ENCODE measurements at regions not wholly inside any gene's neighbourhood (a gene's known extent, or its start where the extent isn't known, plus 50 kb on each side); places are given as distances from the start of the nearest gene placed in this dataset.

DNA sequence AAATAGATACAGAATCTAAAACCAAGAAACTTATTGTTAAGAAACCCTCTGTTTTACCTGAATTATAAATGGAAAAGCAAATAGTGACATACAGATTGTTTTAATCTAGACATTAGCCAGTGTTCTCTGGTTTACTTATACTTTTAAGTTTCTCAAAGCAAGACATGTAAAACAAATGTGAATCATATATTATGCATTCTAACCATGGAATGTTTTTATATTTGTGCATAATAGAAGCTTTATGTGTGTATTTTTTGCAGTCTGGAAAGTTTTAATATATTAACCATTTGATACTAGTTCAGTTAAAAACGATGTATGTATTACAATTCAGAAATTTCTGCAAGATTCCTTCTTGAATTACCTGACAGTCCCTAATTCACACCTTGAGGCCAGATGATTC, 150.6 kb upstream of the TMEM72 start (continued):
- TF ChIP-seq, protein P1, sequence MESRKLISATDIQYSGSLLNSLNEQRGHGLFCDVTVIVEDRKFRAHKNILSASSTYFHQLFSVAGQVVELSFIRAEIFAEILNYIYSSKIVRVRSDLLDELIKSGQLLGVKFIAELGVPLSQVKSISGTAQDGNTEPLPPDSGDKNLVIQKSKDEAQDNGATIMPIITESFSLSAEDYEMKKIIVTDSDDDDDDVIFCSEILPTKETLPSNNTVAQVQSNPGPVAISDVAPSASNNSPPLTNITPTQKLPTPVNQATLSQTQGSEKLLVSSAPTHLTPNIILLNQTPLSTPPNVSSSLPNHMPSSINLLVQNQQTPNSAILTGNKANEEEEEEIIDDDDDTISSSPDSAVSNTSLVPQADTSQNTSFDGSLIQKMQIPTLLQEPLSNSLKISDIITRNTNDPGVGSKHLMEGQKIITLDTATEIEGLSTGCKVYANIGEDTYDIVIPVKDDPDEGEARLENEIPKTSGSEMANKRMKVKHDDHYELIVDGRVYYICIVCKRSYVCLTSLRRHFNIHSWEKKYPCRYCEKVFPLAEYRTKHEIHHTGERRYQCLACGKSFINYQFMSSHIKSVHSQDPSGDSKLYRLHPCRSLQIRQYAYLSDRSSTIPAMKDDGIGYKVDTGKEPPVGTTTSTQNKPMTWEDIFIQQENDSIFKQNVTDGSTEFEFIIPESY (CRISPR knock-in tag; IDR thresholded peaks at IDR 0.05), result no peak
- TF ChIP-seq ZNF431 (CRISPR knock-in tag; IDR thresholded peaks at IDR 0.05) (no peak), EP300 (IDR thresholded peaks at IDR 0.05; ENCODE audit: low read length) (no peak), TEAD4 (IDR thresholded peaks at IDR 0.05; ENCODE audit: low read length) (no peak), TEAD4 (CRISPR knock-in tag; IDR thresholded peaks at IDR 0.05; ENCODE audit: borderline replicate concordance) (no peak), PHB2 (IDR thresholded peaks at IDR 0.05; ENCODE audit: low read depth) (no peak)

DNA sequence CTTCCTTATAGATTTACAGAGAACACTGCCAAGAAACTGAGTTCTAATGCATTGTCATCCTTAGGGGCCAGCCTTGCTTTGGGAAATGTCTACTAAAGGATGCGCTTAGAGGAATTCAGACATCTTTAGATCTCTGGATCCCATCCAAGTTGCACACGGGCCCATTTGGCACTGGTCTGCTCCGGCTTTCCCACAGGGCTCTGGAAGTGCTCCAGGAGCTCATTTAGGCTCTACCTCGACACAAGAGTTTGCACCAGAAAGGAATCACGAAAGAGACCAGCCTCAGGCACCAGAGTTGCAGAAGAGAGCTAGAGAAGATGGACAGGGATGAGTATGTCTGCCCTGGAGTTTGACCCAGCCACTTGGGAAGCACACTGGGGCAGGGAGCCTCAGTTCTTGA, 150.1 kb upstream of the TMEM72 start:
- no peaks in the 10 kb centered on the region; the same call in 1 of the 2 replicates for H4K20me1 ChIP-seq (replicated peaks; ENCODE audit: control insufficient read depth, insufficient read depth, low read length)
- POLR2A ChIA-PET, result interaction anchor here (0.8 kb wide), 1 partner anchor 426 kb away, joined by 3 read pairs; no protein-coding TSS in a partner anchor
- no peak for TF ChIP-seq ZKSCAN3 (CRISPR knock-in tag; IDR thresholded peaks at IDR 0.05)
- TF ChIP-seq ZNF197 (CRISPR knock-in tag; IDR thresholded peaks at IDR 0.05; ENCODE audit: low read depth), result no peak
- TF ChIP-seq, protein P2, sequence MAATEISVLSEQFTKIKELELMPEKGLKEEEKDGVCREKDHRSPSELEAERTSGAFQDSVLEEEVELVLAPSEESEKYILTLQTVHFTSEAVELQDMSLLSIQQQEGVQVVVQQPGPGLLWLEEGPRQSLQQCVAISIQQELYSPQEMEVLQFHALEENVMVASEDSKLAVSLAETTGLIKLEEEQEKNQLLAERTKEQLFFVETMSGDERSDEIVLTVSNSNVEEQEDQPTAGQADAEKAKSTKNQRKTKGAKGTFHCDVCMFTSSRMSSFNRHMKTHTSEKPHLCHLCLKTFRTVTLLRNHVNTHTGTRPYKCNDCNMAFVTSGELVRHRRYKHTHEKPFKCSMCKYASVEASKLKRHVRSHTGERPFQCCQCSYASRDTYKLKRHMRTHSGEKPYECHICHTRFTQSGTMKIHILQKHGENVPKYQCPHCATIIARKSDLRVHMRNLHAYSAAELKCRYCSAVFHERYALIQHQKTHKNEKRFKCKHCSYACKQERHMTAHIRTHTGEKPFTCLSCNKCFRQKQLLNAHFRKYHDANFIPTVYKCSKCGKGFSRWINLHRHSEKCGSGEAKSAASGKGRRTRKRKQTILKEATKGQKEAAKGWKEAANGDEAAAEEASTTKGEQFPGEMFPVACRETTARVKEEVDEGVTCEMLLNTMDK (IDR thresholded peaks at IDR 0.05; ENCODE audit: borderline replicate concordance, insufficient read depth, low read depth, low read length, poor library complexity, severe bottlenecking), result no peak
- TF ChIP-seq HCFC1 (IDR thresholded peaks at IDR 0.05; ENCODE audit: low read depth, low read length), result no peak
- no peak for TF ChIP-seq ZNF830 (CRISPR knock-in tag; IDR thresholded peaks at IDR 0.05)
- TF ChIP-seq, protein P3, sequence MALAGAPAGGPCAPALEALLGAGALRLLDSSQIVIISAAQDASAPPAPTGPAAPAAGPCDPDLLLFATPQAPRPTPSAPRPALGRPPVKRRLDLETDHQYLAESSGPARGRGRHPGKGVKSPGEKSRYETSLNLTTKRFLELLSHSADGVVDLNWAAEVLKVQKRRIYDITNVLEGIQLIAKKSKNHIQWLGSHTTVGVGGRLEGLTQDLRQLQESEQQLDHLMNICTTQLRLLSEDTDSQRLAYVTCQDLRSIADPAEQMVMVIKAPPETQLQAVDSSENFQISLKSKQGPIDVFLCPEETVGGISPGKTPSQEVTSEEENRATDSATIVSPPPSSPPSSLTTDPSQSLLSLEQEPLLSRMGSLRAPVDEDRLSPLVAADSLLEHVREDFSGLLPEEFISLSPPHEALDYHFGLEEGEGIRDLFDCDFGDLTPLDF (CRISPR knock-in tag; IDR thresholded peaks at IDR 0.05), result no peak
- TF ChIP-seq TBP (optimal IDR thresholded peaks at IDR 0.05; ENCODE audit: low read depth, low read length), result no peak
- TF ChIP-seq, protein P4, sequence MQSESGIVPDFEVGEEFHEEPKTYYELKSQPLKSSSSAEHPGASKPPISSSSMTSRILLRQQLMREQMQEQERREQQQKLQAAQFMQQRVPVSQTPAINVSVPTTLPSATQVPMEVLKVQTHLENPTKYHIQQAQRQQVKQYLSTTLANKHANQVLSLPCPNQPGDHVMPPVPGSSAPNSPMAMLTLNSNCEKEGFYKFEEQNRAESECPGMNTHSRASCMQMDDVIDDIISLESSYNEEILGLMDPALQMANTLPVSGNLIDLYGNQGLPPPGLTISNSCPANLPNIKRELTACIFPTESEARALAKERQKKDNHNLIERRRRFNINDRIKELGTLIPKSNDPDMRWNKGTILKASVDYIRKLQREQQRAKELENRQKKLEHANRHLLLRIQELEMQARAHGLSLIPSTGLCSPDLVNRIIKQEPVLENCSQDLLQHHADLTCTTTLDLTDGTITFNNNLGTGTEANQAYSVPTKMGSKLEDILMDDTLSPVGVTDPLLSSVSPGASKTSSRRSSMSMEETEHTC (IDR thresholded peaks at IDR 0.05), result no peak

More for the DNA sequence above, 150.1 kb upstream of the TMEM72 start:
- no peak for DNase-seq (ENCODE audit: extremely low read depth in 1 of 4, low spot score in 3 of 4)
- H3K4me1 ChIP-seq (replicated peaks in 1 of 2; ENCODE audit: control insufficient read depth in 2 of 2, insufficient read depth in 2 of 2, low read length in 2 of 2), result no peaks in the 10 kb centered on the region
- no peaks in the 10 kb centered on the region for H3K36me3 ChIP-seq (ENCODE audit: control insufficient read depth, insufficient read depth, low read length)
- no peaks in the 10 kb centered on the region for H3K79me2 ChIP-seq (ENCODE audit: control insufficient read depth, insufficient read depth, low read length)
- no peak overlapping the region for H3K4me2 ChIP-seq (ENCODE audit: insufficient read depth, low read length)
- intact Hi-C loops (cut with micrococcal nuclease) (no loop called here), in situ Hi-C loops (cut with MboI) (no loop called here)
- BruUV-seq (replicated peaks), result no TSS peak
- H3K9ac ChIP-seq (ENCODE audit: insufficient read depth in 1 of 2, low read depth in 2 of 2, low read length in 2 of 2), result no peak overlapping the region
- FAIRE-seq, result no peak
- no peak overlapping the region for H2AFZ ChIP-seq (ENCODE audit: low read depth, low read length)
- no peak overlapping the region for H3K27ac ChIP-seq (ENCODE audit: extremely low read depth, low read depth, low read length)
- no peaks in the 10 kb centered on the region for H3K9me1 ChIP-seq (ENCODE audit: control insufficient read depth, insufficient read depth, low read length)
- no peak for ATAC-seq
- CTCF ChIA-PET (ENCODE audit: low intra/inter-chr PET ratio), result no interaction called here
- WGBS (ENCODE audit: insufficient coverage, low coverage, missing lambda C conversion rate), result 0% methylated on average over 5 of the region's 5 CpGs
- H3K27me3 ChIP-seq (ENCODE audit: control insufficient read depth in 2 of 2, insufficient read depth in 2 of 2, low read length in 2 of 2), result no peaks in the 10 kb centered on the region
- no peak overlapping the region for H3K4me3 ChIP-seq
- H3K9me3 ChIP-seq (replicated peaks; ENCODE audit: control insufficient read depth, insufficient read depth, low read depth, low read length), result no peaks in the 10 kb centered on the region

All from K562 (cell line).